T-cell (primary cell): ENCODE measurements at regions not wholly inside any gene's neighbourhood (a gene's known extent, or its start where the extent isn't known, plus 50 kb on each side); places are given as distances from the start of the nearest gene placed in this dataset.

Source experiments
- ATAC-seq, 4 experiments: fragments of 200-7000 bp in 3 of 4; fragments of 150-1000 bp in 1 of 4; cut with Tn5 transposase; replicated peaks in 1 of 4; 1 replicate in 3 of 4; 2 replicates in 1 of 4; pipeline ENCODE4 v1.10.0; 2021; ENCODE audit warnings: moderate library complexity in 3 of 4, mild to moderate bottlenecking in 2 of 4, moderate number of reproducible peaks in 1 of 4
- CTCF ChIA-PET, 2 donors: fragments of 300-600 bp; sonication (Branson Sonifier 250); formaldehyde crosslinking; loops; one replicate each; lab custom pipeline; 2022; ENCODE audit warnings: antibody characterized with exemption in 2 of 2; lab: Charles Lee
- POLR2A ChIA-PET, 2 donors: fragments of 300-600 bp; sonication (Branson Sonifier 250); formaldehyde crosslinking; loops; one replicate each; lab custom pipeline; 2022; ENCODE audit warnings: antibody characterized with exemption in 2 of 2; lab: Charles Lee
- DNase-seq, 35 experiments: peaks; one replicate each; pipeline versions ENCODE4 v3.0.0 to v3.0.0-alpha.2; 2013 to 2023
- H3K27ac ChIP-seq: one replicate; pipeline ENCODE4 v1.5.1; 2013; ENCODE audit warnings: low read length
- H3K27me3 ChIP-seq, 2 experiments: replicated peaks in 1 of 2; 1 replicate in 1 of 2; 2 replicates in 1 of 2; pipeline versions ENCODE4 v1.6.1 to v1.7.0; 2013; ENCODE audit warnings: low read length in 1 of 2, mixed read lengths in 1 of 2; ENCODE audit not compliant: control insufficient read depth in 2 of 2, insufficient read depth in 2 of 2; ENCODE audit errors: extremely low read depth in 1 of 2
- H3K36me3 ChIP-seq, 2 donors: 1 replicate in 1 of 2; 2 replicates in 1 of 2; pipeline versions ENCODE4 v1.6.1 to v1.7.0; 2013; ENCODE audit warnings: low read length in 1 of 2; ENCODE audit not compliant: control insufficient read depth in 2 of 2, insufficient read depth in 1 of 2; ENCODE audit errors: extremely low read depth in 1 of 2
- H3K4me1 ChIP-seq, 2 experiments: 1 replicate in 1 of 2; 2 replicates in 1 of 2; pipeline versions ENCODE4 v1.6.1 to v1.7.0; 2013; ENCODE audit warnings: low read length in 2 of 2, mixed read lengths in 1 of 2; ENCODE audit not compliant: insufficient read depth in 2 of 2, control insufficient read depth in 1 of 2; ENCODE audit errors: extremely low read depth in 1 of 2
- H3K4me3 ChIP-seq, 2 donors: 1 replicate in 1 of 2; 2 replicates in 1 of 2; pipeline versions ENCODE4 v1.5.1 to v1.7.0; 2013; ENCODE audit warnings: mild to moderate bottlenecking in 2 of 2, low read length in 1 of 2, moderate library complexity in 1 of 2; ENCODE audit not compliant: control insufficient read depth in 1 of 2; ENCODE audit errors: extremely low read depth in 1 of 2
- H3K9me3 ChIP-seq: 2 replicates; pipeline ENCODE4 v1.7.0; 2013
- H3K27ac Mint-ChIP-seq, 2 donors: one replicate each; pipeline ENCODE4 v1.8.0; 2020 to 2021; ENCODE audit warnings: mild to moderate bottlenecking in 2 of 2, mixed read lengths in 2 of 2
- H3K27me3 Mint-ChIP-seq, 2 donors: one replicate each; pipeline ENCODE4 v1.8.0; 2021 to 2022; ENCODE audit warnings: mixed read lengths in 2 of 2
- H3K36me3 Mint-ChIP-seq: one replicate; pipeline ENCODE4 v1.8.0; 2021; ENCODE audit warnings: mixed read lengths
- H3K4me1 Mint-ChIP-seq, 3 donors: one replicate each; pipeline ENCODE4 v1.8.0; 2020 to 2022; ENCODE audit warnings: mixed read lengths in 3 of 3, mild to moderate bottlenecking in 1 of 3
- H3K4me3 Mint-ChIP-seq, 3 donors: one replicate each; pipeline ENCODE4 v1.8.0; 2020 to 2022; ENCODE audit warnings: mild to moderate bottlenecking in 3 of 3, mixed read lengths in 3 of 3, moderate library complexity in 3 of 3
- H3K9me3 Mint-ChIP-seq, 3 donors: one replicate each; pipeline ENCODE4 v1.8.0; 2020 to 2022; ENCODE audit warnings: mixed read lengths in 3 of 3
- WGBS: methylation state at CpG from one replicate; pipeline ENCODE4 v1.1.5; 2013; ENCODE audit warnings: missing lambda C conversion rate; ENCODE audit not compliant: insufficient coverage; 5-methylcytosine and 5-hydroxymethylcytosine counted together

DNA sequence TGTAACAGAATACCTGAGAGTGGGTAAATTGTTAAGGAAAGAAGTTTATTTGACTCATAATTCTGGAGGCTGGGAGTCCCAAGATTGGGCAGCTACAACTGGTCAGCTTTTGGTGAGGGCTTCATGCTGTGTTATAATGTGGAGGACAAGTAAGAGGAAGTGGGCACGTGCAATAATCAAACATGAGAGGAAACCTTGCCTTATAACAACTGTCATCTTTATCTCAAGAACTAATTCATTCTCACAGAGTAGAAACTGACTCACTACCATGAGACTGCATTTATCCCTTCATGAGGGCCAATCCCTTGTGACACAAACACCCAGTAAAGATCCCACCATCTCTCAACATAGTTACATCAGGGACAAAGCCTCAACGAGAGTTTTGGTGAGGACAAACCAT lies 318.1 kb upstream of the NT5C1B start:
- CTCF ChIA-PET: no interaction called here
- Mint-ChIP-seq H3K27ac (no peak overlapping the region), H3K4me1 (no peaks in the 10 kb centered on the region), H3K36me3 (peaks cover 15% of the 10 kb centered on the region), H3K4me3 (no peak overlapping the region), H3K27me3 (no peaks in the 10 kb centered on the region), H3K9me3 (peaks cover 3 to 14% (median 9%) of the 10 kb centered on the region in 3 donors)
- no peaks in the 10 kb centered on the region for H3K4me1 ChIP-seq
- no CpG with 5 or more reads among the region's 2 CpGs for WGBS
- H3K27ac ChIP-seq: no peak overlapping the region
- ATAC-seq: no peak
- POLR2A ChIA-PET: no interaction called here
- no peak overlapping the region for H3K4me3 ChIP-seq
- H3K9me3 ChIP-seq: no peaks in the 10 kb centered on the region
- H3K27me3 ChIP-seq: no peaks in the 10 kb centered on the region
- DNase-seq: no peak
- H3K36me3 ChIP-seq: no peaks in the 10 kb centered on the region

DNA sequence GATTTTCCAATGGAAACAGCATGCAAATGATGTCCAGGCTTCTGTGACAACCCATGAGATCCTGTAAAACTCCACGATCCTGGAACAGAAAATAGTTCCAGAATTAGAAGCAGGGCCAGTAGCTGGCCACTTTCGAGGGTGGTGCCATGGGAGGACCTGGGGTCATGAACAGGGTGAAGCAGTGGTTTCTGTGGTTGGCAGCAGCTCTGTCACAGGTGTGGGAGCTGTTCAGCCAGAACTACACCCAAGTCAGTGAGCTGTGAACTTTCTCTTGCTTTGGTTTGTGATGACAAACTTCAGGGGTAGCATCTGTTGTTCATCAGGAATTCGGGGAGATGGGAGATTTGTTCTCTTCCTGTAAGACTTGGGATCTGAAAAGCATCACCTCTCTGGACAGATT lies 314.4 kb upstream of the NT5C1B start:
- no peak overlapping the region for H3K4me3 Mint-ChIP-seq
- Histone ChIP-seq H3K4me3 (no peak overlapping the region), H3K9me3 (no peaks in the 10 kb centered on the region), H3K4me1 (no peaks in the 10 kb centered on the region), H3K27me3 (no peaks in the 10 kb centered on the region), H3K27ac (no peak overlapping the region), H3K36me3 (no peaks in the 10 kb centered on the region)
- POLR2A ChIA-PET: no interaction called here
- peaks cover 15% of the 10 kb centered on the region for H3K36me3 Mint-ChIP-seq
- WGBS: 40% methylated on average over 3 of the region's 3 CpGs
- ATAC-seq: no peak
- H3K27me3 Mint-ChIP-seq: no peaks in the 10 kb centered on the region
- H3K4me1 Mint-ChIP-seq: no peaks in the 10 kb centered on the region
- CTCF ChIA-PET: no interaction called here
- no peak for DNase-seq
- no peak overlapping the region for H3K27ac Mint-ChIP-seq
- peaks cover 3 to 14% (median 5%) of the 10 kb centered on the region in 3 donors for H3K9me3 Mint-ChIP-seq

DNA sequence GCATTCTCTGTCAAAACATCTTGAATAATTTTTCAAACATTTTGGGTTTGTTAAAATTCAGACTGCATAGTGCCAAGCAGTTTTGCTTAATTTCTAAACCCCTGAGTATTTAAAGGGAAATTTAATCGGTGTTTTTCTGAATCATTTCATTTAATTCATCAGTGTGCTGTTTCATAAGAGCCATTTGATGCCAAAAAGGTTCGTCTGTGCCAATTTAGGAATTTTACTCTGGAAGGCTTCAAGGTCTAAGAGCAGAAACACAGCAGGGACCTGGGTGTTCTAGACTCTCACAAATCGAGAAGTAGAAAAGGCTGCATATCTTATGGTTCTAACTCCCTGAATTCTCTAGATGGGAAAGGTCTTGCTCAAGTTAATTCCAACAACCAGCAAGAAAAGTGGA lies 311.9 kb upstream of the NT5C1B start:
- POLR2A ChIA-PET: no interaction called here
- DNase-seq (no peak), ATAC-seq (no peak)
- H3K9me3 ChIP-seq: no peaks in the 10 kb centered on the region
- H3K4me3 ChIP-seq: no peak overlapping the region
- H3K4me1 Mint-ChIP-seq: no peaks in the 10 kb centered on the region
- no peaks in the 10 kb centered on the region for H3K27me3 Mint-ChIP-seq
- H3K9me3 Mint-ChIP-seq: peaks cover 0 to 9% (median 3%) of the 10 kb centered on the region in 3 donors
- H3K27ac Mint-ChIP-seq: no peak overlapping the region
- CTCF ChIA-PET: interaction anchor here in 1 of 2 donors (0.7 kb wide), 1 partner anchor 153 kb away, joined by 4 read pairs; no protein-coding TSS in a partner anchor
- H3K36me3 ChIP-seq: no peaks in the 10 kb centered on the region
- peaks cover 5% of the 10 kb centered on the region for H3K36me3 Mint-ChIP-seq
- no peak overlapping the region for H3K4me3 Mint-ChIP-seq
- H3K27ac ChIP-seq: no peak overlapping the region
- H3K4me1 ChIP-seq: no peaks in the 10 kb centered on the region
- WGBS: 55% methylated on average over 2 of the region's 3 CpGs
- no peaks in the 10 kb centered on the region for H3K27me3 ChIP-seq

GRCh38 chr2:18900691-18901141 lies 311.3 kb upstream of the NT5C1B start:
- no peak overlapping the region for H3K27ac ChIP-seq
- H3K9me3 Mint-ChIP-seq: peaks cover 0 to 5% (median 0%) of the 10 kb centered on the region in 3 donors
- no peak overlapping the region for H3K27ac Mint-ChIP-seq
- no peaks in the 10 kb centered on the region for H3K27me3 Mint-ChIP-seq
- H3K36me3 Mint-ChIP-seq: peaks cover 6% of the 10 kb centered on the region
- H3K9me3 ChIP-seq: no peaks in the 10 kb centered on the region
- ChIA-PET CTCF (no interaction called here), POLR2A (no interaction called here)
- no peaks in the 10 kb centered on the region for H3K4me1 ChIP-seq
- no peaks in the 10 kb centered on the region for H3K36me3 ChIP-seq
- no peak overlapping the region for H3K4me3 ChIP-seq
- H3K27me3 ChIP-seq: no peaks in the 10 kb centered on the region
- no peaks in the 10 kb centered on the region for H3K4me1 Mint-ChIP-seq
- no peak for DNase-seq
- H3K4me3 Mint-ChIP-seq: no peak overlapping the region
- no peak for ATAC-seq

DNA sequence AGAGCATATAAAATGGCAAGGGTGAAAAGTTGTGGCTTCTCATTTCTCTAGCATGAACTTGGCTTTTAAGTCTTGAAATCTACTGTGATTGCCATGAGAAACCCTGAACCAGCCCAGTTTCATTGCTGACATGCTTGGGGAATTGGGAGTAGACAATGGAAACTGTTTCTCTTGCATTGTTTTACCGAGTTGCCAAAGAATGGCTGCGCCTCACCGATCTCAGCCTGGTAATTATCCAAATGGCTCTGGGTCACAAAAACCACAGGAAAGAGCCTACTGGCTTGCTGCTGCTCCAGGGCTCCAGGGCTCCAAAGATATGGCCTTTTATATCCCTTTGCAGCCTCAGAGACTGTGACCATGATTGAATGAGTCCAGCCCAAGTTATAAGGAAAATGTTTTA lies 310.4 kb upstream of the NT5C1B start:
- Mint-ChIP-seq H3K27ac (no peak overlapping the region), H3K4me1 (no peaks in the 10 kb centered on the region), H3K36me3 (peaks cover 6% of the 10 kb centered on the region), H3K9me3 (no peaks in the 10 kb centered on the region), H3K4me3 (no peak overlapping the region), H3K27me3 (no peaks in the 10 kb centered on the region)
- no peak overlapping the region for H3K4me3 ChIP-seq
- H3K36me3 ChIP-seq: no peaks in the 10 kb centered on the region
- WGBS: 88% methylated on average over 3 of the region's 3 CpGs
- ChIA-PET POLR2A (no interaction called here), CTCF (no interaction called here)
- no peak for DNase-seq
- H3K27ac ChIP-seq: no peak overlapping the region
- ATAC-seq: no peak
- no peaks in the 10 kb centered on the region for H3K4me1 ChIP-seq
- H3K9me3 ChIP-seq: no peaks in the 10 kb centered on the region
- no peaks in the 10 kb centered on the region for H3K27me3 ChIP-seq

GRCh38 chr2:18898271-18898670 lies 308.9 kb upstream of the NT5C1B start:
- POLR2A ChIA-PET: no interaction called here
- Mint-ChIP-seq H3K4me3 (no peak overlapping the region), H3K27me3 (no peaks in the 10 kb centered on the region), H3K9me3 (no peaks in the 10 kb centered on the region), H3K36me3 (peaks cover 9% of the 10 kb centered on the region), H3K27ac (no peak overlapping the region), H3K4me1 (no peaks in the 10 kb centered on the region)
- Histone ChIP-seq H3K27ac (no peak overlapping the region), H3K36me3 (no peaks in the 10 kb centered on the region), H3K4me3 (no peak overlapping the region), H3K4me1 (no peaks in the 10 kb centered on the region), H3K27me3 (no peaks in the 10 kb centered on the region), H3K9me3 (no peaks in the 10 kb centered on the region)
- ATAC-seq (no peak), DNase-seq (no peak)
- CTCF ChIA-PET: no interaction called here

DNA sequence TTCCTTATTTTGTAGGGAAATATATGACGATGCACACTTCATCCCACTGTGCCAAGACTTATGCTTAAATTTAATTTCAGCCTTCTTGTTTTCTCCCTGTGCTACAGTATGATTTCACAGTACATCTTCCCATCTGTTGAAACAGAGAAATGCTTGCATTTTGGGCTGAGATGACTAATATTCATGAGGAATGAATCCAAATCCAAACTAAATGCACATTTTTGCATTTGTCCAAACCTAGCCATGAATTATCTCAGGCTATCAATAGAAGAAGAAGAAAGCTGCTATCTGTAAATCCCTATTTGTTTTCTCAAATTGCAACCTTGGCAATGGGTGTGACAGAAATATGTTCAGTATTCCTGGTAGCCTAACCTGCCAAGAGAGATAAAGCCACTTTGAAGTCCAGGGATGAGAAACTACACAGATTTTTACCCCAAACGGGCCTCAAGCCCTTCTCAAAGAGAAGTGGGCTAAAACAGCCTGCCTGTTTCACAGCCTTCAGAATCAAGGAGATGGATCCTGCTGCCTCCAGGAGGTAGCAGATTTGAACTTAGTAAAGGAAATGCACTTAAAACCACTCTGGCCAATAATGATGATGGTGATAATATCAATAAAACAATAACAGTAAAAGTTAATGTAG lies 306.9 kb upstream of the NT5C1B start:
- ChIA-PET POLR2A (no interaction called here), CTCF (no interaction called here)
- Mint-ChIP-seq H3K4me3 (no peak overlapping the region), H3K36me3 (peaks cover 15% of the 10 kb centered on the region), H3K9me3 (no peaks in the 10 kb centered on the region), H3K4me1 (no peaks in the 10 kb centered on the region), H3K27me3 (no peaks in the 10 kb centered on the region), H3K27ac (no peak overlapping the region)
- no peak for ATAC-seq
- no peak overlapping the region for H3K27ac ChIP-seq
- H3K4me3 ChIP-seq: no peak overlapping the region
- no peaks in the 10 kb centered on the region for H3K27me3 ChIP-seq
- no peaks in the 10 kb centered on the region for H3K4me1 ChIP-seq
- no peak for DNase-seq
- H3K36me3 ChIP-seq: no peaks in the 10 kb centered on the region
- no CpG with 5 or more reads among the region's 2 CpGs for WGBS
- H3K9me3 ChIP-seq: no peaks in the 10 kb centered on the region
